Mesothelial cell of epicardium (in vitro differentiated cells): ENCODE measurements at regions not wholly inside any gene's neighbourhood (a gene's known extent, or its start where the extent isn't known, plus 50 kb on each side); places are given as distances from the start of the nearest gene placed in this dataset.

Experiments used
- DNase-seq, 2 experiments: peaks; one replicate each; pipeline ENCODE4 v3.0.0; 2021; ENCODE audit warnings: low spot score in 2 of 2; ENCODE audit not compliant: unreplicated experiment in 2 of 2
- H3K27ac Mint-ChIP-seq: 2 replicates; pipeline ENCODE4 v1.8.0; 2021; ENCODE audit warnings: mixed read lengths
- H3K27me3 Mint-ChIP-seq: 2 replicates; pipeline ENCODE4 v1.8.0; 2021; ENCODE audit warnings: low read depth, mixed read lengths
- H3K36me3 Mint-ChIP-seq: 2 replicates; pipeline ENCODE4 v1.8.0; 2021; ENCODE audit warnings: mixed read lengths
- H3K4me1 Mint-ChIP-seq: 2 replicates; pipeline ENCODE4 v1.8.0; 2021; ENCODE audit warnings: mixed read lengths
- H3K4me3 Mint-ChIP-seq: 2 replicates; pipeline ENCODE4 v1.8.0; 2021; ENCODE audit warnings: mild to moderate bottlenecking, moderate library complexity, mixed read lengths
- H3K9me3 Mint-ChIP-seq: 2 replicates; pipeline ENCODE4 v1.8.0; 2021; ENCODE audit warnings: mixed read lengths
- CTCF ChIP-seq: fragments of 200-600 bp; sonication (generic); IDR thresholded peaks from one replicate; pipeline ENCODE4 v1.5.0; 2021; ENCODE audit warnings: antibody characterized with exemption; ENCODE audit not compliant: unreplicated experiment

- no peak overlapping the region for H3K4me3 Mint-ChIP-seq
- peaks cover 4% of the 10 kb centered on the region for H3K9me3 Mint-ChIP-seq
- H3K36me3 Mint-ChIP-seq: no peaks in the 10 kb centered on the region
- peaks cover 5% of the 10 kb centered on the region for H3K4me1 Mint-ChIP-seq
- no peaks in the 10 kb centered on the region for H3K27me3 Mint-ChIP-seq
- TF ChIP-seq CTCF: no peak
- no peak overlapping the region for H3K27ac Mint-ChIP-seq
- DNase-seq: no peak
Measured at GRCh38 chr13:62336507-62336906, 920.9 kb upstream of the PCDH20 start.

GRCh38 chr13:62333466-62333865, 917.8 kb upstream of the PCDH20 start:
- no peak for TF ChIP-seq CTCF

GRCh38 chr13:62331384-62331783, 915.7 kb upstream of the PCDH20 start:
- H3K27ac Mint-ChIP-seq: no peak overlapping the region
- H3K27me3 Mint-ChIP-seq: no peaks in the 10 kb centered on the region
- TF ChIP-seq CTCF: no peak
- H3K9me3 Mint-ChIP-seq: peaks cover 14% of the 10 kb centered on the region
- H3K4me1 Mint-ChIP-seq: peaks cover under 1% of the 10 kb centered on the region
- H3K36me3 Mint-ChIP-seq: no peaks in the 10 kb centered on the region
- no peak for DNase-seq
- H3K4me3 Mint-ChIP-seq: no peak overlapping the region

More at GRCh38 chr13:62333466-62333865, 917.8 kb upstream of the PCDH20 start:
- DNase-seq: no peak
- Mint-ChIP-seq H3K9me3 (peaks cover 4% of the 10 kb centered on the region), H3K27ac (no peak overlapping the region), H3K4me3 (no peak overlapping the region), H3K36me3 (no peaks in the 10 kb centered on the region), H3K4me1 (peaks cover 5% of the 10 kb centered on the region), H3K27me3 (no peaks in the 10 kb centered on the region)

GRCh38 chr13:62327367-62327766, 911.7 kb upstream of the PCDH20 start:
- H3K27ac Mint-ChIP-seq: no peak overlapping the region
- DNase-seq: no peak
- H3K4me3 Mint-ChIP-seq: no peak overlapping the region
- no peak for TF ChIP-seq CTCF
- no peaks in the 10 kb centered on the region for H3K27me3 Mint-ChIP-seq
- no peaks in the 10 kb centered on the region for H3K4me1 Mint-ChIP-seq
- peaks cover 10% of the 10 kb centered on the region for H3K9me3 Mint-ChIP-seq
- no peaks in the 10 kb centered on the region for H3K36me3 Mint-ChIP-seq

- H3K27ac Mint-ChIP-seq: no peak overlapping the region
- H3K27me3 Mint-ChIP-seq: no peaks in the 10 kb centered on the region
- TF ChIP-seq CTCF: no peak
- H3K36me3 Mint-ChIP-seq: no peaks in the 10 kb centered on the region
- no peak for DNase-seq
- H3K4me3 Mint-ChIP-seq: no peak overlapping the region
- H3K4me1 Mint-ChIP-seq: peaks cover 6% of the 10 kb centered on the region
- H3K9me3 Mint-ChIP-seq: peaks cover 10% of the 10 kb centered on the region
Measured at GRCh38 chr13:62324842-62325241, 909.2 kb upstream of the PCDH20 start.

GRCh38 chr13:62321895-62322294, 906.2 kb upstream of the PCDH20 start:
- no peak for DNase-seq
- Mint-ChIP-seq H3K4me3 (no peak overlapping the region), H3K4me1 (peaks cover 14% of the 10 kb centered on the region), H3K36me3 (no peaks in the 10 kb centered on the region), H3K27me3 (no peaks in the 10 kb centered on the region), H3K9me3 (no peaks in the 10 kb centered on the region), H3K27ac (no peak overlapping the region)
- TF ChIP-seq CTCF: no peak
